GM23338 (cell line): ENCODE measurements at regions not wholly inside any gene's neighbourhood (a gene's known extent, or its start where the extent isn't known, plus 50 kb on each side); places are given as distances from the start of the nearest gene placed in this dataset.
A peak's percentile ranks its signal among the peaks of the same experiment; 100 is the strongest.

Experiments used
- ATAC-seq: fragments of 200-7000 bp; cut with Tn5 transposase; 3 replicates; pipeline ENCODE4 v1.9.1; 2020
- DNase-seq: peaks from one replicate; pipeline ENCODE4 v3.0.0-alpha.2; 2015; ENCODE audit warnings: low spot score
- H2AFZ ChIP-seq: fragments of 200-600 bp; sonication (generic); 2 replicates; pipeline ENCODE4 v1.8.0; 2016; ENCODE audit warnings: antibody characterized with exemption, mild to moderate bottlenecking, moderate library complexity
- H3F3A ChIP-seq: fragments of 200-600 bp; sonication (generic); replicated peaks from 2 replicates; pipeline ENCODE4 v1.8.0; 2017; ENCODE audit warnings: antibody characterized with exemption, mixed run types, low read depth
- H3K27ac ChIP-seq: fragments of 200-600 bp; sonication (generic); 2 replicates; pipeline ENCODE4 v1.6.1; 2016; ENCODE audit warnings: low read depth
- H3K27me3 ChIP-seq: fragments of 200-600 bp; sonication (generic); 2 replicates; pipeline ENCODE4 v1.8.0; 2016; ENCODE audit warnings: mild to moderate bottlenecking, mixed run types, moderate library complexity; ENCODE audit not compliant: insufficient read depth
- H3K36me3 ChIP-seq: fragments of 200-600 bp; sonication (generic); 2 replicates; pipeline ENCODE4 v1.8.0; 2016; ENCODE audit warnings: mild to moderate bottlenecking; ENCODE audit not compliant: insufficient read depth
- H3K4me1 ChIP-seq: fragments of 200-600 bp; sonication (generic); 2 replicates; pipeline ENCODE4 v1.8.0; 2016; ENCODE audit warnings: mild to moderate bottlenecking, moderate library complexity; ENCODE audit not compliant: insufficient read depth
- H3K4me2 ChIP-seq: fragments of 200-600 bp; sonication (generic); 2 replicates; pipeline ENCODE4 v1.7.1; 2017; ENCODE audit warnings: mixed run types
- H3K4me3 ChIP-seq: fragments of 200-600 bp; sonication (generic); 2 replicates; pipeline ENCODE4 v1.6.1; 2016; ENCODE audit warnings: mixed run types
- H3K79me2 ChIP-seq: fragments of 200-600 bp; sonication (generic); replicated peaks from 2 replicates; pipeline ENCODE4 v1.8.0; 2017; ENCODE audit warnings: mild to moderate bottlenecking; ENCODE audit not compliant: insufficient read depth
- H3K9me2 ChIP-seq: fragments of 200-600 bp; sonication (generic); 2 replicates; pipeline ENCODE4 v1.8.0; 2017; ENCODE audit not compliant: insufficient read depth
- H4K20me1 ChIP-seq: fragments of 200-600 bp; sonication (generic); replicated peaks from 2 replicates; pipeline ENCODE4 v1.8.0; 2017; ENCODE audit warnings: mild to moderate bottlenecking; ENCODE audit not compliant: insufficient read depth
- H3K27ac Mint-ChIP-seq: 2 replicates; pipeline ENCODE4 v1.8.0; 2020; ENCODE audit warnings: inconsistent platforms, mild to moderate bottlenecking, moderate library complexity, mixed read lengths
- H3K27me3 Mint-ChIP-seq: 3 replicates; pipeline ENCODE4 v1.8.0; 2022; ENCODE audit warnings: low read depth, mild to moderate bottlenecking, moderate library complexity, mixed read lengths, inconsistent platforms; ENCODE audit not compliant: insufficient read depth, poor library complexity
- H3K36me3 Mint-ChIP-seq: 3 replicates; pipeline ENCODE4 v1.8.0; 2021; ENCODE audit warnings: low read depth, mild to moderate bottlenecking, inconsistent platforms, moderate library complexity, mixed read lengths
- H3K4me1 Mint-ChIP-seq: 3 replicates; pipeline ENCODE4 v1.8.0; 2020; ENCODE audit warnings: mild to moderate bottlenecking, inconsistent platforms, mixed read lengths
- H3K4me3 Mint-ChIP-seq: 3 replicates; pipeline ENCODE4 v1.8.0; 2021; ENCODE audit warnings: moderate library complexity, mild to moderate bottlenecking, inconsistent platforms, mixed read lengths
- H3K9me3 Mint-ChIP-seq: 3 replicates; pipeline ENCODE4 v1.8.0; 2020; ENCODE audit warnings: moderate library complexity, mild to moderate bottlenecking, inconsistent platforms, mixed read lengths
- CREB1 ChIP-seq: fragments of 250-450 bp; sonication (Bioruptor Pico); IDR thresholded peaks from 2 replicates; pipeline ENCODE4 v1.5.0; 2020; ENCODE audit warnings: low read depth, mild to moderate bottlenecking, moderate library complexity
- CTCF ChIP-seq, 2 experiments: fragments of 200-600 bp in 1 of 2; sonication (generic) in 1 of 2; conservative IDR thresholded peaks; 2 replicates each; pipeline versions ENCODE4 v1.5.1 to v1.6.1; 2016 to 2017; ENCODE audit warnings: antibody characterized with exemption in 2 of 2, low read depth in 2 of 2, mild to moderate bottlenecking in 2 of 2, moderate library complexity in 1 of 2
- ETS1 ChIP-seq: IDR thresholded peaks from 2 replicates; pipeline ENCODE4 v1.6.1; 2016; ENCODE audit warnings: antibody characterized with exemption
- EZH2 ChIP-seq: fragments of 200-600 bp; sonication (generic); IDR thresholded peaks from one replicate; pipeline ENCODE4 v1.8.0; 2017; ENCODE audit warnings: antibody characterized with exemption, mild to moderate bottlenecking, low read depth; ENCODE audit not compliant: unreplicated experiment
- EZH2phosphoT487 ChIP-seq: fragments of 200-600 bp; sonication (generic); IDR thresholded peaks from one replicate; pipeline ENCODE4 v1.8.1; 2018; ENCODE audit warnings: antibody characterized with exemption; ENCODE audit not compliant: unreplicated experiment
- JUNB ChIP-seq: IDR thresholded peaks from one replicate; pipeline ENCODE4 v1.6.1; 2016; ENCODE audit warnings: antibody characterized with exemption; ENCODE audit not compliant: unreplicated experiment
- NANOG ChIP-seq: IDR thresholded peaks from 2 replicates; pipeline ENCODE4 v1.6.1; 2016; ENCODE audit warnings: antibody characterized with exemption, borderline replicate concordance
- POLR2AphosphoS5 ChIP-seq: IDR thresholded peaks from 2 replicates; pipeline ENCODE4 v1.6.1; 2016; ENCODE audit warnings: antibody characterized with exemption, low read depth
- REST ChIP-seq: IDR thresholded peaks from one replicate; pipeline ENCODE4 v1.6.1; 2018; ENCODE audit warnings: antibody characterized with exemption; ENCODE audit not compliant: unreplicated experiment
- STAT1 ChIP-seq: IDR thresholded peaks from one replicate; pipeline ENCODE4 v1.6.1; 2016; ENCODE audit warnings: antibody characterized with exemption; ENCODE audit not compliant: unreplicated experiment
- ZNF114 ChIP-seq: fragments of 250-450 bp; sonication (Bioruptor Pico); IDR thresholded peaks from 2 replicates; pipeline ENCODE4 v1.5.0; 2020; ENCODE audit warnings: mild to moderate bottlenecking, moderate library complexity
- ZNF331 ChIP-seq: fragments of 250-450 bp; sonication (Bioruptor Pico); IDR thresholded peaks from 2 replicates; pipeline ENCODE4 v1.5.0; 2020; ENCODE audit warnings: low read depth, mild to moderate bottlenecking, moderate library complexity
- ZNF462 ChIP-seq: fragments of 250-450 bp; sonication (Bioruptor Pico); IDR thresholded peaks from 2 replicates; pipeline ENCODE4 v1.5.0; 2020; ENCODE audit warnings: mild to moderate bottlenecking, moderate library complexity

GRCh38 chr2:16330012-16330411, 335.6 kb downstream of the CYRIA start:
- H3K36me3 ChIP-seq, result no peaks in the 10 kb centered on the region
- peak overlapping the region; percentile 80 for H2AFZ ChIP-seq
- DNase-seq (peak; percentile 36), ATAC-seq (peak; percentile 64)
- peaks cover 8% of the 10 kb centered on the region; the same call in 1 of the 2 replicates for H3K27me3 ChIP-seq
- H3K4me2 ChIP-seq, result peak overlapping the region; percentile 69
- H3K4me1 ChIP-seq, result peaks cover 31% of the 10 kb centered on the region
- no peak overlapping the region for H3K4me3 ChIP-seq
- H3F3A ChIP-seq, result no peaks in the 10 kb centered on the region
- no peak for TF ChIP-seq ETS1
- TF ChIP-seq JUNB, result no peak
- TF ChIP-seq EZH2phosphoT487, result no peak
- no peak for TF ChIP-seq ZNF331 (CRISPR knock-in tag)
- no peak for TF ChIP-seq REST
- no peak for TF ChIP-seq ZNF462 (CRISPR knock-in tag)
- TF ChIP-seq CTCF (conservative IDR thresholded peaks at IDR 0.05; ENCODE audit: low read depth in 2 of 2), result no peak
- TF ChIP-seq ZNF114, result no peak
- no peak for TF ChIP-seq EZH2
- TF ChIP-seq NANOG, result no peak
- no peak for TF ChIP-seq POLR2AphosphoS5
- no peak for TF ChIP-seq CREB1 (CRISPR knock-in tag)
- no peak for TF ChIP-seq STAT1
- Mint-ChIP-seq H3K4me3 (no peak overlapping the region), H3K4me1 (peaks cover 47% of the 10 kb centered on the region), H3K9me3 (no peaks in the 10 kb centered on the region), H3K27me3 (peaks cover 10% of the 10 kb centered on the region), H3K36me3 (no peaks in the 10 kb centered on the region), H3K27ac (no peak overlapping the region)
- H4K20me1 ChIP-seq, result no peaks in the 10 kb centered on the region
- no peaks in the 10 kb centered on the region for H3K9me2 ChIP-seq
- no peak overlapping the region for H3K27ac ChIP-seq
- no peaks in the 10 kb centered on the region for H3K79me2 ChIP-seq
